Bronchial epithelial cell (primary cell): ENCODE measurements at regions not wholly inside any gene's neighbourhood (a gene's known extent, or its start where the extent isn't known, plus 50 kb on each side); places are given as distances from the start of the nearest gene placed in this dataset.
A peak's percentile ranks its signal among the peaks of the same experiment; 100 is the strongest.
"Not testable (repeated sequence)": the region's sequence is repeated elsewhere in the genome, so short reads cannot be mapped to it uniquely, and the experiment has no call there.

Experiments used
- DNase-seq: peaks from one replicate; pipeline ENCODE4 v3.0.0-alpha.2; 2010; ENCODE audit warnings: low read depth
- FAIRE-seq: peaks from 2 replicates; lab custom pipeline; 2011; peaks lifted over from hg19 to GRCh38; lab: Jason Lieb, UNC
- H3K27me3 ChIP-seq: 2 replicates; pipeline ENCODE4 v1.5.1; 2011; ENCODE audit warnings: low read length; ENCODE audit not compliant: control insufficient read depth, insufficient read depth
- H3K36me3 ChIP-seq: 2 replicates; pipeline ENCODE4 v1.5.1; 2011; ENCODE audit warnings: low read length; ENCODE audit not compliant: control insufficient read depth, insufficient read depth
- H3K4me3 ChIP-seq: 2 replicates; pipeline ENCODE4 v1.5.1; 2011; ENCODE audit warnings: mild to moderate bottlenecking, low read depth, low read length, control low read depth
- TF ChIP-seq, protein P1 (sequence below): IDR thresholded peaks from 2 replicates; pipeline ENCODE4 v1.5.1; 2011; ENCODE audit warnings: mild to moderate bottlenecking, moderate library complexity, low read length, control low read depth, inconsistent platforms; ENCODE audit not compliant: insufficient read depth, severe bottlenecking

DNA sequence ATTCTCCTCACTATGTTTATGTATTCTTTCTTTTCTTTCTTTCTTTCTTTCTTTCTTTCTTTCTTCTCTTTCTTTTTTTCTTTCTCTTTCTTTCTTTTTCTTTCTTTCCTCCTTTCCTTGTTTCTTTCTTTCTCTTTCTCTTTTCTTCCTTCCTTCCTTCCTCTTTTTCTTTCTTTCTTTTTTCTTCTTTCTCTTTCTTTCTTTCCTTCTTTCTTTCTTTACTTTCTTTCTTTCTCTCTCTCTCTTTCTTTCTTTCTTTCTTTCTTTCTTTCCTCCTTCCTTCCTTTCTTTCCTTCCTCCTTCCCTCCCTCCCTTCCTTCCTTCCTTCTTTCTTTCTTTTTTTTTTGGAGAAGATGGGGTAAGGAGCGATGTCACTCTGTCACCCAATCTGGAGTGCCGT lies 1405.5 kb downstream of the SLITRK5 start:
- H3K27me3 ChIP-seq: no peaks in the 10 kb centered on the region
- no peak for DNase-seq
- no peak overlapping the region for H3K4me3 ChIP-seq
- H3K36me3 ChIP-seq: no peaks in the 10 kb centered on the region
- TF ChIP-seq, protein P1, sequence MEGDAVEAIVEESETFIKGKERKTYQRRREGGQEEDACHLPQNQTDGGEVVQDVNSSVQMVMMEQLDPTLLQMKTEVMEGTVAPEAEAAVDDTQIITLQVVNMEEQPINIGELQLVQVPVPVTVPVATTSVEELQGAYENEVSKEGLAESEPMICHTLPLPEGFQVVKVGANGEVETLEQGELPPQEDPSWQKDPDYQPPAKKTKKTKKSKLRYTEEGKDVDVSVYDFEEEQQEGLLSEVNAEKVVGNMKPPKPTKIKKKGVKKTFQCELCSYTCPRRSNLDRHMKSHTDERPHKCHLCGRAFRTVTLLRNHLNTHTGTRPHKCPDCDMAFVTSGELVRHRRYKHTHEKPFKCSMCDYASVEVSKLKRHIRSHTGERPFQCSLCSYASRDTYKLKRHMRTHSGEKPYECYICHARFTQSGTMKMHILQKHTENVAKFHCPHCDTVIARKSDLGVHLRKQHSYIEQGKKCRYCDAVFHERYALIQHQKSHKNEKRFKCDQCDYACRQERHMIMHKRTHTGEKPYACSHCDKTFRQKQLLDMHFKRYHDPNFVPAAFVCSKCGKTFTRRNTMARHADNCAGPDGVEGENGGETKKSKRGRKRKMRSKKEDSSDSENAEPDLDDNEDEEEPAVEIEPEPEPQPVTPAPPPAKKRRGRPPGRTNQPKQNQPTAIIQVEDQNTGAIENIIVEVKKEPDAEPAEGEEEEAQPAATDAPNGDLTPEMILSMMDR: no peak
- no peak for FAIRE-seq

DNA sequence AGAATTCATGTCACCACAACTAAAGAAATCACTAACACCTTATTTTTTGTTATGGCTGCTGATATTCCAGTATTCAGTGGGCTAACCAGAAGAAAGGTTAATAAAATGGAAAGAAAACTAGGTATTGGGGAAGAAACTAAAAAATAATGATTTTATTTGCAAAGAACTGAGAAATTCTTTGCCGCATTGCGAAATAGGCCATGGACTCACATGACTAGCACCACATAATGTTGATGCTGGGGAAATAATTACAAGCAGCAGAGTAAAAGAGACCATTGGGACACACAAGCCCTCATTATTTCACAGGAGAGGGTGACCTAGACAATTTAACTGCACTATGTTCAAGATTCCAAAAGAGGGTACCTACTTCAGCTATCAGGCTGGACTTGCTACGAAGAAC lies 1411.5 kb downstream of the SLITRK5 start:
- FAIRE-seq: no peak
- DNase-seq: no peak
- TF ChIP-seq, protein P1: no peak
- Histone ChIP-seq H3K4me3 (no peak overlapping the region), H3K36me3 (no peaks in the 10 kb centered on the region), H3K27me3 (no peaks in the 10 kb centered on the region)

DNA sequence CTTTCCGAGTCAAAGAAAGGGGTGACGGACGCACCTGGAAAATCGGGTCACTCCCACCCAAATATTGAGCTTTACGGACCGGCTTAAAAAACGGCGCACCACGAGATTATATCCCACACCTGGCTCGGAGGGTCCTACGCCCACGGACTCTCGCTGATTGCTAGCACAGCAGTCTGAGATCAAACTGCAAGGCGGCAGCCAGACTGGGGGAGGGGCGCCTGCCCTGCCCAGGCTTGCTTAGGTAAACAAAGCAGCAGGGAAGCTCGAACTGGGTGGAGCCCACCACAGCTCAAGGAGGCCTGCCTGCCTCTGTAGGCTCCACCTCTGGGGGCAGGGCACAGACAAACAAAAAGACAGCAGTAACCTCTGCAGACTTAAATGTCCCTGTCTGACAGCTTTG lies 1416.9 kb downstream of the SLITRK5 start:
- not testable (repeated sequence) for DNase-seq, H3K27me3 ChIP-seq, H3K4me3 ChIP-seq, FAIRE-seq, H3K36me3 ChIP-seq

DNA sequence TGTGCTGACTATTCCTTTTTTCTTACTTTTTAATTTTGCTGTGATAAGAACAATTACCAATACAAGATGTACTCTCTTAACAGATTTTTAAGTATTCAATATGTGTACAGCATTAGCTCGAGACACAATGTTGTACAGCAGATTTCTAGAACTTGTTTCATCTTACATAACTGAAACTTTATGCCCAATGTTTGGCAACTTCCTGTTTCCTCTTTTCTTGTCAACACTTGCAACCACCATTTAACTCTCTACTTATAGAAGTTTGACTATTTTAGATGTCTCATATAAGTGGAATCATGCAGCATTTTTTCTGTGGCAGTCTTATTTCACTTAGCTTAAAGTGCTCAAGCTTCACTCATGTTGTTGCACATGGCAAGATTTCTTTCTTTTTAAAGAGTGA lies 1426.8 kb downstream of the SLITRK5 start:
- TF ChIP-seq, protein P1: no peak
- DNase-seq: peak; percentile 67
- no peak for FAIRE-seq
- Histone ChIP-seq H3K36me3 (no peaks in the 10 kb centered on the region), H3K4me3 (no peak overlapping the region), H3K27me3 (no peaks in the 10 kb centered on the region)

DNA sequence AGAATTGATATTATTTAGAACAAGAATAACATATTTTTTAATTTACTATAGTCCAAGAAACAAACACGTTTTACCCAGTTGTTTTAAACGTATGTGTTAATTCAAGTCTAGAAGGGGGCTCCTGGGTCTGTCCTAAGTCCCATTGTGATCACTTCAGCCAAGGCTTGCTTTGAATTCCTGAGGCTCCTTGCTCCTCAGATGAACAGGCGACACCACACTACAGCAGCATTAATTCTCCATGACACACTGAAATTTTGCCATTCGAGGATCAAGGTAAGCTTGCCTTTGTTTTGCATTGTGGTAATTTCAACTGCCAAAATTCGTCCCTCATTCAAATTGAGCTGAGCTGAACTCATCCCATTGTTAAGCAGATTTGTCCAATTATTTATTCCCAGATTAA lies 1442.6 kb downstream of the SLITRK5 start:
- DNase-seq (no peak), FAIRE-seq (no peak)
- Histone ChIP-seq H3K36me3 (no peaks in the 10 kb centered on the region), H3K4me3 (no peak overlapping the region), H3K27me3 (no peaks in the 10 kb centered on the region)
- TF ChIP-seq, protein P1: no peak

DNA sequence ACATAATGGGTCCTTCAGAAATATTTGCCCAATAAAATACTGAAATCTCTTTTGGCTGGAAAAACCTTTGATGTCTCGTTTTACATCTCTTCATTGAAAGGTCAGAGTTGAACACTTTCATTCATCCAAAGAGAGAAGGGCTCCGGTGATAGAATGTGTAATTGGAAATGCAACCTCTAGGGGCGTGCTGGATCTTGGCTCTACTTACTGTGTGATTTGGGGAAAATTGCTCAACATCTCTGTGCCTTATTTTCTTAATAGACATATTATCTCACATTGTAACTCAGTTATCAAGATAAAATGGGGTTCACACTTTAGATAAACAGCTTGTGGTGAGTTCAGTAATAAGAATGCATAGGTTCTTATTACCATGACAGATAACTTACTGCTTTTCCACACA lies 1444.1 kb downstream of the SLITRK5 start:
- FAIRE-seq (no peak), DNase-seq (no peak)
- Histone ChIP-seq H3K36me3 (no peaks in the 10 kb centered on the region), H3K4me3 (no peak overlapping the region), H3K27me3 (no peaks in the 10 kb centered on the region)
- TF ChIP-seq, protein P1: peak; percentile 6
